ENCODE measurements at regions not wholly inside any gene's neighbourhood (a gene's known extent, or its start where the extent isn't known, plus 50 kb on each side); places are given as distances from the start of the nearest gene placed in this dataset.

- 93% methylated on average over 2 of the region's 3 CpGs for WGBS (ENCODE audit: insufficient coverage)
- peaks cover 8 to 9% of the 10 kb centered on the region in 2 donors for H3K9me3 ChIP-seq (replicated peaks in 1 of 2; ENCODE audit: control insufficient read depth in 1 of 2, insufficient read depth in 1 of 2, low read length in 2 of 2)
- H3K79me2 ChIP-seq (ENCODE audit: insufficient read depth, low read length), result no peaks in the 10 kb centered on the region
- no peaks in the 10 kb centered on the region for H3K27me3 ChIP-seq (ENCODE audit: control insufficient read depth in 2 of 2, insufficient read depth in 2 of 2, low read length in 2 of 2)
- peaks cover 2% of the 10 kb centered on the region in 2 donors for H3K4me1 ChIP-seq (ENCODE audit: control insufficient read depth in 1 of 2, insufficient read depth in 2 of 2, low read length in 2 of 2)
- H3K4me2 ChIP-seq (replicated peaks; ENCODE audit: extremely low read depth, low read length, poor library complexity, severe bottlenecking), result no peak overlapping the region
- H3K4me3 ChIP-seq (replicated peaks in 1 of 3; ENCODE audit: low read depth in 2 of 3, low read length in 3 of 3), result no peak overlapping the region
- H3K27ac ChIP-seq (ENCODE audit: low read depth in 1 of 2, low read length in 2 of 2), result no peak overlapping the region
- H3K4me1 Mint-ChIP-seq, result no peaks in the 10 kb centered on the region
- H3K4me3 Mint-ChIP-seq, result no peak overlapping the region
- H3K36me3 Mint-ChIP-seq, result peaks cover 2% of the 10 kb centered on the region in 2 donors
- H4K20me1 ChIP-seq (ENCODE audit: insufficient read depth, low read length), result no peaks in the 10 kb centered on the region
- TF ChIP-seq CTCF (IDR thresholded peaks at IDR 0.05), result no peak
- H3K27me3 Mint-ChIP-seq (ENCODE audit: low read depth in 3 of 3), result peaks cover 0 to 2% (median 0%) of the 10 kb centered on the region in 3 donors
- no peaks in the 10 kb centered on the region for H3K36me3 ChIP-seq (replicated peaks in 1 of 2; ENCODE audit: control insufficient read depth in 1 of 2, insufficient read depth in 2 of 2, low read length in 2 of 2)
- H3K27ac Mint-ChIP-seq, result no peak overlapping the region
- DNase-seq, result no peak
- intact Hi-C loops (cut with micrococcal nuclease), result no loop called here
- no peak overlapping the region for H3K9ac ChIP-seq (ENCODE audit: insufficient read depth, low read length, poor library complexity, severe bottlenecking)
- H3K9me3 Mint-ChIP-seq, result peaks cover 5 to 18% (median 11%) of the 10 kb centered on the region in 7 donors
- H2AFZ ChIP-seq (ENCODE audit: insufficient read depth, low read depth, low read length, poor library complexity, severe bottlenecking), result no peak overlapping the region
These were observed 140.3 kb upstream of the FAM20C start for GRCh38 chr7:52100-52499.

- intact Hi-C loops (cut with micrococcal nuclease), result no loop called here
- TF ChIP-seq CTCF (IDR thresholded peaks at IDR 0.05), result no peak
- no peaks in the 10 kb centered on the region for H3K79me2 ChIP-seq (ENCODE audit: insufficient read depth, low read length)
- no peak overlapping the region for H3K9ac ChIP-seq (ENCODE audit: insufficient read depth, low read length, poor library complexity, severe bottlenecking)
- no peaks in the 10 kb centered on the region for H4K20me1 ChIP-seq (ENCODE audit: insufficient read depth, low read length)
- no peak overlapping the region for H3K27ac ChIP-seq (ENCODE audit: low read depth in 1 of 2, low read length in 2 of 2)
- Mint-ChIP-seq H3K27ac (no peak overlapping the region), H3K9me3 (peaks cover 5 to 18% (median 11%) of the 10 kb centered on the region in 7 donors), H3K27me3 (ENCODE audit: low read depth in 3 of 3) (peaks cover 0 to 2% (median 1%) of the 10 kb centered on the region in 3 donors), H3K4me1 (peaks cover 10% of the 10 kb centered on the region), H3K4me3 (no peak overlapping the region), H3K36me3 (peaks cover 2% of the 10 kb centered on the region in 2 donors)
- H3K4me2 ChIP-seq (replicated peaks; ENCODE audit: extremely low read depth, low read length, poor library complexity, severe bottlenecking), result no peak overlapping the region
- no peak overlapping the region for H2AFZ ChIP-seq (ENCODE audit: insufficient read depth, low read depth, low read length, poor library complexity, severe bottlenecking)
- no peaks in the 10 kb centered on the region for H3K27me3 ChIP-seq (ENCODE audit: control insufficient read depth in 2 of 2, insufficient read depth in 2 of 2, low read length in 2 of 2)
- no peaks in the 10 kb centered on the region for H3K36me3 ChIP-seq (replicated peaks in 1 of 2; ENCODE audit: control insufficient read depth in 1 of 2, insufficient read depth in 2 of 2, low read length in 2 of 2)
- H3K9me3 ChIP-seq (replicated peaks in 1 of 2; ENCODE audit: control insufficient read depth in 1 of 2, insufficient read depth in 1 of 2, low read length in 2 of 2), result peaks cover 8 to 9% of the 10 kb centered on the region in 2 donors
- H3K4me1 ChIP-seq (ENCODE audit: control insufficient read depth in 1 of 2, insufficient read depth in 2 of 2, low read length in 2 of 2), result peaks cover 8 to 9% of the 10 kb centered on the region in 2 donors
- no peak for DNase-seq
- no peak overlapping the region for H3K4me3 ChIP-seq (replicated peaks in 1 of 3; ENCODE audit: low read depth in 2 of 3, low read length in 3 of 3)
- WGBS (ENCODE audit: insufficient coverage), result 80% methylated on average over 1 of the region's 1 CpG
These were observed 138.8 kb upstream of the FAM20C start for GRCh38 chr7:53531-53930.

Measured in CD14-positive monocyte (primary cell).